ENCODE measurements at regions not wholly inside any gene's neighbourhood (a gene's known extent, or its start where the extent isn't known, plus 50 kb on each side); places are given as distances from the start of the nearest gene placed in this dataset.

- DNase-seq (ENCODE audit: low read depth) = no peak
- H3K27me3 ChIP-seq (ENCODE audit: control insufficient read depth, insufficient read depth, low read length) = no peaks in the 10 kb centered on the region
- FAIRE-seq = no peak
Observed at GRCh38 chr18:25915907-25916306, 174.5 kb downstream of the SS18 start.

GRCh38 chr18:25898965-25899364 lies 191.4 kb downstream of the SS18 start:
- DNase-seq (ENCODE audit: low read depth) (no peak), FAIRE-seq (no peak)
- no peaks in the 10 kb centered on the region for H3K36me3 ChIP-seq (ENCODE audit: control insufficient read depth, insufficient read depth, low read length)
- no peak overlapping the region for H3K4me3 ChIP-seq (ENCODE audit: low read depth, low read length)
- no peak for TF ChIP-seq CTCF (IDR thresholded peaks at IDR 0.05; ENCODE audit: insufficient read depth, low read length, severe bottlenecking)
- H3K27me3 ChIP-seq (ENCODE audit: control insufficient read depth, insufficient read depth, low read length) = no peaks in the 10 kb centered on the region

More at GRCh38 chr18:25915907-25916306, 174.5 kb downstream of the SS18 start:
- Histone ChIP-seq H3K4me3 (ENCODE audit: low read depth, low read length) (no peak overlapping the region), H3K36me3 (ENCODE audit: control insufficient read depth, insufficient read depth, low read length) (no peaks in the 10 kb centered on the region)
- TF ChIP-seq CTCF (IDR thresholded peaks at IDR 0.05; ENCODE audit: insufficient read depth, low read length, severe bottlenecking) = no peak

- no peak for TF ChIP-seq CTCF (IDR thresholded peaks at IDR 0.05; ENCODE audit: insufficient read depth, low read length, severe bottlenecking)
- no peak overlapping the region for H3K4me3 ChIP-seq (ENCODE audit: low read depth, low read length)
- no peaks in the 10 kb centered on the region for H3K36me3 ChIP-seq (ENCODE audit: control insufficient read depth, insufficient read depth, low read length)
- no peak for FAIRE-seq
- H3K27me3 ChIP-seq (ENCODE audit: control insufficient read depth, insufficient read depth, low read length) = no peaks in the 10 kb centered on the region
- no peak for DNase-seq (ENCODE audit: low read depth)
Observed at GRCh38 chr18:25896956-25897355, 193.5 kb downstream of the SS18 start.

- H3K27me3 ChIP-seq (ENCODE audit: control insufficient read depth, insufficient read depth, low read length) = no peaks in the 10 kb centered on the region
- peak; percentile 18 for DNase-seq (ENCODE audit: low read depth)
- no peak for FAIRE-seq
- TF ChIP-seq CTCF (IDR thresholded peaks at IDR 0.05; ENCODE audit: insufficient read depth, low read length, severe bottlenecking) = peak; percentile 50
- H3K4me3 ChIP-seq (ENCODE audit: low read depth, low read length) = no peak overlapping the region
- no peaks in the 10 kb centered on the region for H3K36me3 ChIP-seq (ENCODE audit: control insufficient read depth, insufficient read depth, low read length)
Observed at GRCh38 chr18:25896178-25896780, 194.1 kb downstream of the SS18 start.

GRCh38 chr18:25895518-25895917 lies 194.9 kb downstream of the SS18 start:
- Histone ChIP-seq H3K27me3 (ENCODE audit: control insufficient read depth, insufficient read depth, low read length) (no peaks in the 10 kb centered on the region), H3K36me3 (ENCODE audit: control insufficient read depth, insufficient read depth, low read length) (no peaks in the 10 kb centered on the region), H3K4me3 (ENCODE audit: low read depth, low read length) (no peak overlapping the region)
- no peak for TF ChIP-seq CTCF (IDR thresholded peaks at IDR 0.05; ENCODE audit: insufficient read depth, low read length, severe bottlenecking)
- no peak for FAIRE-seq
- no peak for DNase-seq (ENCODE audit: low read depth)

GRCh38 chr18:25886283-25886682 lies 204.1 kb downstream of the SS18 start:
- Histone ChIP-seq H3K4me3 (ENCODE audit: low read depth, low read length) (no peak overlapping the region), H3K36me3 (ENCODE audit: control insufficient read depth, insufficient read depth, low read length) (no peaks in the 10 kb centered on the region), H3K27me3 (ENCODE audit: control insufficient read depth, insufficient read depth, low read length) (no peaks in the 10 kb centered on the region)
- no peak for DNase-seq (ENCODE audit: low read depth)
- no peak for FAIRE-seq
- no peak for TF ChIP-seq CTCF (IDR thresholded peaks at IDR 0.05; ENCODE audit: insufficient read depth, low read length, severe bottlenecking)

Measured in bronchial epithelial cell (primary cell).